Stimulated activated CD8-positive, alpha-beta memory T cell treated with anti-CD3 and anti-CD28 coated beads, Interleukin-7, amount 100 ng/mL, for 1 hour (primary cell): ENCODE measurements at regions not wholly inside any gene's neighbourhood (a gene's known extent, or its start where the extent isn't known, plus 50 kb on each side); places are given as distances from the start of the nearest gene placed in this dataset.
"Not testable (repeated sequence)": the region's sequence is repeated elsewhere in the genome, so short reads cannot be mapped to it uniquely, and the experiment has no call there.

Source experiments
- DNase-seq, 2 donors: peaks; one replicate each; pipeline ENCODE4 v3.0.0-alpha.2; 2020; ENCODE audit warnings: low read depth in 2 of 2

GRCh38 chr15:58297639-58298038 lies 134.2 kb upstream of the LIPC start:
- DNase-seq, result no peak

- DNase-seq, result no peak
Measured at GRCh38 chr15:58298879-58299850, 132.6 kb upstream of the LIPC start.

GRCh38 chr15:58302832-58303231 lies 129.0 kb upstream of the LIPC start:
- DNase-seq, result no peak

- no peak for DNase-seq
Measured at GRCh38 chr15:58303236-58303635, 128.6 kb upstream of the LIPC start.

- DNase-seq, result no peak
Measured at GRCh38 chr15:58306591-58307312, 125.0 kb upstream of the LIPC start.

GRCh38 chr15:58307313-58307961 lies 124.4 kb upstream of the LIPC start:
- no peak for DNase-seq

- no peak for DNase-seq
Measured at GRCh38 chr15:58308742-58309355, 122.9 kb upstream of the LIPC start.

GRCh38 chr15:58309963-58310928 lies 121.5 kb upstream of the LIPC start:
- DNase-seq, result no peak

- no peak for DNase-seq
Measured at GRCh38 chr15:58311556-58311955, 120.2 kb upstream of the LIPC start.

GRCh38 chr15:58312031-58312430 lies 119.8 kb upstream of the LIPC start:
- no peak for DNase-seq

- no peak for DNase-seq
Measured at GRCh38 chr15:58313304-58313703, 118.5 kb upstream of the LIPC start.

- DNase-seq, result no peak
Measured at GRCh38 chr15:58313810-58314592, 117.8 kb upstream of the LIPC start.

GRCh38 chr15:58314593-58315216 lies 117.1 kb upstream of the LIPC start:
- no peak for DNase-seq

GRCh38 chr15:58318517-58318916 lies 113.3 kb upstream of the LIPC start:
- DNase-seq, result no peak

- DNase-seq, result no peak
Measured at GRCh38 chr15:58321034-58321433, 110.8 kb upstream of the LIPC start.

- no peak for DNase-seq
Measured at GRCh38 chr15:58322253-58322652, 109.5 kb upstream of the LIPC start.

- DNase-seq, result not testable (repeated sequence)
Measured at GRCh38 chr15:58323321-58323720, 108.5 kb upstream of the LIPC start.

- no peak for DNase-seq
Measured at GRCh38 chr15:58324533-58324932, 107.3 kb upstream of the LIPC start.

GRCh38 chr15:58327958-58328357 lies 103.8 kb upstream of the LIPC start:
- DNase-seq, result no peak
